H1 (cell line): ENCODE measurements at regions not wholly inside any gene's neighbourhood (a gene's known extent, or its start where the extent isn't known, plus 50 kb on each side); places are given as distances from the start of the nearest gene placed in this dataset.

Source experiments
- CHD2 ChIP-seq: IDR thresholded peaks from 2 replicates; pipeline ENCODE4 v1.6.1; 2012; ENCODE audit warnings: low read length, improper control_type of control experiment
- GTF2F1 ChIP-seq: IDR thresholded peaks from 2 replicates; pipeline ENCODE4 v1.6.1; 2012; ENCODE audit warnings: low read depth, low read length, improper control_type of control experiment, borderline replicate concordance
- POLR2A ChIP-seq, 2 experiments: IDR thresholded peaks; 1 replicate in 1 of 2; 2 replicates in 1 of 2; pipeline ENCODE4 v1.6.1; 2011; ENCODE audit warnings: low read depth in 2 of 2, low read length in 2 of 2, mild to moderate bottlenecking in 2 of 2; ENCODE audit errors: control extremely low read depth in 1 of 2
- POU5F1 ChIP-seq: IDR thresholded peaks from 2 replicates; pipeline ENCODE4 v1.6.1; 2011; ENCODE audit warnings: low read depth, mild to moderate bottlenecking, low read length, moderate library complexity
- TCF12 ChIP-seq: IDR thresholded peaks from 2 replicates; pipeline ENCODE4 v1.6.1; 2011; ENCODE audit warnings: low read depth, mild to moderate bottlenecking, low read length
- TF ChIP-seq, protein P1 (sequence below): IDR thresholded peaks from 2 replicates; pipeline ENCODE4 v1.6.1; 2011; ENCODE audit warnings: low read depth, mild to moderate bottlenecking, low read length; ENCODE audit not compliant: insufficient read depth

GRCh38 chr2:78967294-78967693, 58.2 kb upstream of the REG3G start (continued):
- TF ChIP-seq POLR2A (IDR thresholded peaks at IDR 0.05; ENCODE audit: control extremely low read depth in 1 of 2, low read depth in 2 of 2, low read length in 2 of 2) (no peak), POU5F1 (no peak), CHD2 (no peak), GTF2F1 (no peak), TCF12 (no peak)
- TF ChIP-seq, protein P1, sequence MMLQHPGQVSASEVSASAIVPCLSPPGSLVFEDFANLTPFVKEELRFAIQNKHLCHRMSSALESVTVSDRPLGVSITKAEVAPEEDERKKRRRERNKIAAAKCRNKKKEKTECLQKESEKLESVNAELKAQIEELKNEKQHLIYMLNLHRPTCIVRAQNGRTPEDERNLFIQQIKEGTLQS, result no peak
